NCI-H774 (cell line): ENCODE measurements at regions not wholly inside any gene's neighbourhood (a gene's known extent, or its start where the extent isn't known, plus 50 kb on each side); places are given as distances from the start of the nearest gene placed in this dataset.
A peak's percentile ranks its signal among the peaks of the same experiment; 100 is the strongest.
"Not testable (repeated sequence)": the region's sequence is repeated elsewhere in the genome, so short reads cannot be mapped to it uniquely, and the experiment has no call there.

ENCODE experiments used
- DNase-seq: peaks from one replicate; lab custom pipeline; 2025; lab: John Stamatoyannopoulos, UW

DNA sequence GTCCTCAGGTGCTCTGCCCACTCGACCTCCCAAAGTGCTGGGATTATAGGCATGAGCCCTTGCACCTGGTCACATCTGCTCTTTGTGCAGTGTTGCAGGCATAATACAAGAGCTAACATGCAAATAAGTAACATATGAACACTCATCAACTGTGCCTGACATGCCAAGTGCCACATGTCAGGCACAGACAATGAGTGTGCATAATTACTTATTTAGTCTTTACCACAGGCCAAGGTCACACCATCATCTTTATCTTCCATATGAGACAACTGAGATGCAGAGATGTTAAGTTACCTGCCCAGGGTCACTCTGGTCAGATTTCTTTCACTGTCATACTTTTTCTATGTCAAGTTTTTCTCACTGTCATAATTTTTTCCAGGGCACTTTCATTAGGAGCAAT lies 126.1 kb downstream of the PPIAL4G start:
- DNase-seq: no peak

DNA sequence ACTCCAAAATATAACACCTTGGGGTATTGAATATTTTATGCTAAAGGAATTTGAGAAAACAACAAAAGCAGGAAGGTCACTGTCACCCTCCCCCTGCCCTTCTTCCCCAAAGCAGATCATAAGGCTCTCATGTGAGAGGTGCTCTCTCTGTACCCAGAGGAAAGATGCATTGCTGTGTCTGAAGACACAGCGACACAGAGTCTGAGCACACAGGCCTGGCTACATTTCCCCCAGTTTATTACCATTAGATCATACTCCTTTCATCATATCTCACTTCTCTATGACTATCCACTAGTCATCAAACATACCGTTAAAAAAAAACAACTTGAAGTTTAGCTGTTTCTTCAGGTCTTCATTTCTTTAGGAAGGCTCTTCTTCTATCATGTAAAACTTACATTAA lies 127.1 kb downstream of the PPIAL4G start:
- DNase-seq: no peak

DNA sequence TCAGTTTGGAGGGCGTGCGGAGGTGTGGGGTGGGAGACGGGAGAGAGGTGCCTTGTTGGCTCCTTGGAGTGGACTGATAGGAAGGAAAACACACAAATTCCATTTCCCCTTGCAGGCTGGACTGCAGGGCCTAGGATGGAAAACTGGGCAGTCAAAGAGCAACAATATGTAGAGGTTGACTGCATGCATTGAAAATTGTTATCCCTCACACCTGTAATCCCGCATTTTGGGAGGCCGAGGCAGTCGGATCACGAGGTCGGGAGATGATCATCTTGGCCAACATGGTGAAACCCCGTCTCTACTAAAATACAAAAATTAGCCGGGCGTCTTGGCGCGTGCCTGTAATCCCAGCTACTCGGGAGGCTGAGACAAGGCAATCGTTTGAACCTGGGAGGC lies 128.2 kb downstream of the PPIAL4G start:
- DNase-seq: no peak

DNA sequence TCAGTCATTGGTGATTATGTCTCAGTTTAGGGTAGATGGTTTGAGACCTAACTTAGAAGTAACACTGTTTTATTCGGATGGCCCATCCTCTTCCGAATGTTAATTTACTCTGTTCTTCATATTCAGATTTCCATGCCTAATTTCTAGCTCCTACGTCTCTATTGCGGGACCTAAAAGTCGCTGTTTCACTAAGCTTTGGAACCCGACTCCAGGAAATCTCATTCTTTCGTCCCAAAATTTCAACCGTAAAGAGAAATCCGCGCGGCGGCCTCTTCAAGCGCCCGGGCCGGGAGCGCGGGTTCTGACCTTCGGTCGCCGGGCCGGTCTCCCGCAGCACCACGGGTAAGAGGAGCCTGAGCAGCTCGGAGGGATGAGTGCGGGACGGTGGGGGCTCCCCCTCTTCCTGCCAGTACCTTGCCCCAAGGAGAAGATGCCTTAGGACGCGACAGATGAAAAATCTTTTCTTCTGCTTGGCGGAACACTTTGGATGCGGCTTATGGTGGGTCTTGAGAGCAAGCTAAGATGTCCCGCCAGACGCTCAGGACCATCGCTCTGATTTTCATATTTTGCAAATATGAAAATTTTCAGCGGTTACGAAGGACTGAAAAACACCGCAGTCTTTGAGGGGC lies 128.7 kb downstream of the PPIAL4G start:
- DNase-seq: no peak

DNA sequence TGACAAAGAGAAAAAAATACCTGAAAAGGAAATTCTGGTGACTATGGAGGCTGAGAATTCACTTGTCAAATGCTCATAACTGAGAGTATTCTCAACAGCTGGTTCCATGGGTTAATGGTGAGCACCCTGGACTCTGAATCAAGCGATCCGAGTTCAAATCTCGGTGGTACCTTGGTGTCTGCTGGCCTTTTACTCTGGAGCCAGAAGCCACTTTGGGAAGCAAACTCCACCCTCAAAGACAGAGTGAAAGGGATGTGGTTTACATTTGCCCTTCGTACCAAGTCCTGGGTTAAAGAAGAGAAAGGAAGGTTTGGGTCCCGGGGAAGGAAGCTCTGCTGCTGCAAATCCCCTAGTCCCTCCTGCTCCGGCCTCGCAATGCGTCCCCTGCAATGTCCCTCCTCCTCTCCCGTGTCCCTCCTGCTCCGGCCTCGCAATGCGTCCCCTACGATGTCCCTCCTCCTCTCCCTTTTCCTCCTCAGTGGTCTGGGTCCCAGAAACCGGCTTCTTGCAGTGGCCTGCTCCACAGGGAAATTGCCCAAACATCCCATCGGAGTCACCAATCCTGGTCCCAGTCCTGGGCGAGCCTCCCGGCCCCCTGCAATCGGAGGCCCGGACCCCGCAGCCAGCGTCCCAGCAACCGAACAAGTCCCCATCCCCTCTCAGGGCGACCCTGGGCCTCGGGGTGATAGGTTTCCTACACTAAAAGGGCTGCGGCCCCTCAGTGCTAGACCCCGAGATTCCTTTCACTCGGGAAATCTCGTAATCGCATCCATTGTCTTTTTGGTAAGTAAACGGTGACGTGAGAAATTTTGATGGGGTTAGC lies 129.4 kb downstream of the PPIAL4G start:
- DNase-seq: peak; percentile 48

DNA sequence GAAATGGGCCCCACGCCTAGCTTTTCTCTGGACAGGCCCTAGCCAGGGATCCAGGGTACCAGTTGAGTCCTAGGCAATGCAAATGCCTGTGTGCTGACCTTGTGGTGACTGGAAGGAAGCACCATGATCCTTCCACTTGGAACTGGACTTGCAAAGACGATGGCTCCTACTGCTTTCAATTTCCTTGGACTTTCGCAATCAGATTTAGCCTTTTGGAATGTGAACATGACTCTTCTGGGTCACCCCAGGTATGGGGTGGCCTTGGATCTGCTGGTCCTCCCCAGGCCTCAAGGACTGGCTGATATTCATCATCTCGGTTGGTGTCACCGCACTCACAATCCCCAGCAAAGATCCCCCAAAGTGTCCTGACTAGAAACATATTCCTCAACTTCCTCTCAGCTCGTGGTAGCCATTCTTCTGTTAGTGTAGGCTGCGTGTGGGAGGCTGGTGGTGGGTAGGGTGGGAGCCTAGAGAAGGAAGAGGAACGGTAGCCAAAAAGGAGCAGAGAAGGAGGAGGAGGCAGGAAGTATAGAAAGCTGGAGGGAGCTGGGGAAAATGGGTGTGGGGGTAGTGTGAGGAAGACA lies 130.5 kb downstream of the PPIAL4G start:
- DNase-seq: no peak

DNA sequence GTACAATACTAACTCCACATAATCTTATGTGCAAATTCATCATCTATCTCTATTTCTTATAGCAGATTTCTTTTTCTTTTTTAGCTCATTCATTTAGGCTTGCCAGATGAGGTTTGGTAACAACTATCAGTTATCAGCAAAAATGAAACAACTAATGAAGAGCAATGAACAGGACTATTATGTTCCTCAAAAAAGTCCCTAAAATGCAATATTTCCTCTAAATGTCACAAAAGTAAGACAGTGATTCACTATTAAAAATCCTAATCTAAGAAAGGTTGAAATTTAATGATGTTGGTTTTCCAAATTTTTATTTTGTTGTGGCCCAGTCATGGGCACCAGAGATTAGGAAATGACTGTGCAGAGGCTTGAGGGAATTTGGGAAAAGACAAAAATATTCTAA lies 135.3 kb downstream of the PPIAL4G start:
- no peak for DNase-seq

DNA sequence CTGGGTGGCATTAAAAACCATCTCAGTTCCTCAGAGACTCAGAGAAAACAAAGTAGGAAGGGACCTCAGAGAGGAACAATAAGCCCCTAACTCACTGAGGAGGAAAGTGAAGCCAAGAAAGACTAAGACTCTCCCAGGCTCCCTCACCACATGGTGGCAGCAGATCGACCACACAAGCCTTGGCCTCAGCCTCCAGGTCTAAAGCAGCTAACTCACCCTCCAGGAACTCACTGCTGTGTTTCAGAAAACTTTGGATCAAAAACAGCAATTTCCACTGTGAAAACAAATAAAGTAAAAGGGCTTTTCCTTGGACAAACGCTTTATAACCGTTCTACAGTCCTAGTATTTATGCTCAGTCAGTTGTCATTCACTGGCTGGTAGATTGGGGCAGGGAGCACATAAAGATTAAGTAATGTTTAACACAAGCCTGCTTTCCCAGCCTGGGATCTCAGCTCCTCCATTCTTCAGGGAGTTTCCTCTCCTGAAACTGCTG lies 137.4 kb downstream of the PPIAL4G start:
- not testable (repeated sequence) for DNase-seq

DNA sequence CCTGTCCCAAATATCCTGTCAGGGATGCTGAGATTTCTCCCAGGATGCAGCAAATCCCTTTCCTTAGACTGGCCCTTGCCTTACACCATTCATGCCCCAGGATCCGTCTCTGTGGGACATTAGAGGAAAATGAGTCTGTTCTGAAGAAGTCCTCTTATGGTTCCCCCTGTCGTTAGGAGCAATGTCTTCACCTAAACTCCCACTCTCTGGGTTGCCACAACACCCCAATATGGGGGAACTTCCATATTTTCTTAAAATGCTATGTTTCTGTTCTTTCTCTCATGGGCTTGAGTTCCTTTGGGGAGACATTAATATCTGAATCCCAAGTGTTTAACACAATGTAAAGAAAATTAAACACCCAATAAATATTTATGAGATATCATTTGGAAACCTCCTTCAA lies 138.5 kb downstream of the PPIAL4G start:
- not testable (repeated sequence) for DNase-seq

DNA sequence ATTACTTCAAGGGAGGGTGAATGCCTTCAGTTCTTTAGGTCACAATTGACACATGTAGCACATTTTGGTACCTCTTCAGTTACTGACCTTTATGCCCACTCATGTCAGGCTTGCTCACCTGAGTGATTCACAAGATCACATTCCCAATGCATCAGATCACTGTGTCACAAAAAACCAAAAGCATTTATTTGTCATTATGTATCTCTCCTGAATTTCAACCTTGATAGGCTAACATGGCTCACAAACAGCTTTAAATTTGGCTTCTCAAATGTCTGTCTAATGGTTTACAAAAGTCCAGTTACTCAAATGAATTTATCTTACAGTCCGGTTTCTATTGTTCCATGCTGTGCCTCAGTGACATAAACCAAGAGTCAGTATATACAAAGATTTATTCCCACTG lies 141.4 kb downstream of the PPIAL4G start:
- DNase-seq: not testable (repeated sequence)

DNA sequence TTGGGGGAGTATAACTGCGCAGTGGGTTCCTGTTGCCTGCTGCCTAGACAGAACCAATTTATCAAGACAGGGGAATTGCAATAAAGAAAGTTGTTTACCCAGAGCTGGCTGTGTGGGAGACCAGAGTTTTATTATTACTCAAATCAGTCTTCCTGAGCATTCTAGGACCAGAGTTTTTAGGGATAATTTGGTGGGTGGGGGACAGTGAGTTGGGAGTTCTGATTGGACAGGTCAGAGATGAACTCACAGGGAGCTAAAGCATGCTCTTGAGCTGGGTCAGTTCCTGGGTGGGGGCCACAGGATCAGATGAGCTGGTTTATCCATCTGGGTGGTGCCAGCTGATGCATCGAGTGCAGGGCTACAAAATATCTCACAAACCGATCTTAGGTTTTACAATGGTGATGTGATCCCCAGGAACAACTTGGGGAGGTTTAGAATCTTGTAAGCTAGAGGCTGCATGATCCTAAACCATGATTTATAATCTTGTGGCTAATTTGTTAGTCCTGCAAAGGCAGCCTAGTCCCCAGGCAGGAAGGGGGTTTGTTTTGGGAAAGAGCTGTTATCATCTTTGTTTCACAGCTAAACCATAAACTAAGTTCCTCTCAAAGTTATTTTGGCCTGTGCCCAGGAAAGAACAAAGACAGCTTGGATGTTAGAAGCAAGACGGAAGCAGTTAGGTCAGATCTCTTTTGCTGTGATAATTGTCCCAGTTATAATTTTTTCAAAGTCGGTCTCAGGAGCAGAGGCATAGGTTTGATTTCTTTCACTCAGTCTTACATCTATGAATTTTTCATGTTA lies 146.8 kb downstream of the PPIAL4G start:
- DNase-seq: not testable (repeated sequence)

DNA sequence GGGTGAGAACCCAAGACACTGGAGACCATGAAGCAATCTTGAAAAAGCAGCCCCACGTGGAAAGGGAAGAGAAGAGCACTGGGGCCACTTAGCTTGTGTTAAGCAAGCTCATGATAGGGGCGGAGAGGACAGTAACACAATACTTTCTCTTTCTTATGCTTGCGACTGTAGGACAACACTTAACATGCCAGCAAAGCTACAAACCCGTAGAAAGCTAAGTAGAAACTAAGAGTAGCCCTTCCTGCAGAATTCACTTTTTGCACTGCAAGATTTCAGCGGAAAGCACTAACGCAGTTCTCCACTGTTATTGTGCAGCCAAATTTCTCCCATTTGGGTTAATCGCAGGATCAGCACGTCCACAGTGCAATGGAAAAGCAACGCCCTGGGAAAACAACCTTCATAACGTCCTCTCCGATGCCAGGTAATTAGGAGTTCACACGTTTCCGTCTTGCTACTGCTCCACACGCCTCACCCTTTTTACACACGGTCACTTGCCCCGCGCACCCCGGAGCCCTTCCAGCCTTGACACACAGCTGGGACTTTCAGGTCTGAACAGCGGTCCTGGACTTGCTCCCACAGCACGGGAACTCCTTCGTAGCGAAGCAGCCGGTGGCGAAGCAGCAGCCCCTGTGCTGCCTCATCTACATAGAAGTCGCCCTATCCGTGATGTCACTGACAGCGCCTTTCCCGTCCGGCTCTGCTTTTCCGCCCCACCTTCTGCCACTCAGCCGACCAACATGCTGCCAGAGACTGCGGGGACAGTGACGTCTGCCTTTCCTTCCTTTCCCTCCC lies 148.6 kb downstream of the PPIAL4G start:
- DNase-seq: peak; percentile 92

DNA sequence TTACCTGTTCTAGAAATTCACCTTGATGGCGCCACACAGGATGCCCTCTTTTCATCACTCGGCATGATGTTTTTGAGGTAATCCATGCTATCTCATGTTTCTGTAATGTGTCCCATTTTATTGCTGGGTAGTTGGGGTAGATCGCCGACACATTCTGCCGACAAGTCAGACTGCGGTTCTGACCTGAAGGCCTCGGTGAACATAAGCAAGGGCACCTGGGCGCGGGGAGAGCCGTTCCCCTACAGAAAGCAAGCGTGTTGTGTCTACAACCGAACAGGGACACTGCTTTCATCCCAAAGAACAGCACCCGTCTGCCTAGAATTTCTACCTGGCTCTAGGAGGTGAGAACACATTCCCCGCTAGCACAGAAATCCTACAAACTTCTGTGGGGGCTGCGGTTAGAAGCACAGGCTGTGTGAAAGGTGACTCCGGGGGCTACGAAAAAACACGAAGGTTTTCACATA lies 149.2 kb downstream of the PPIAL4G start:
- peak; percentile 32 for DNase-seq

DNA sequence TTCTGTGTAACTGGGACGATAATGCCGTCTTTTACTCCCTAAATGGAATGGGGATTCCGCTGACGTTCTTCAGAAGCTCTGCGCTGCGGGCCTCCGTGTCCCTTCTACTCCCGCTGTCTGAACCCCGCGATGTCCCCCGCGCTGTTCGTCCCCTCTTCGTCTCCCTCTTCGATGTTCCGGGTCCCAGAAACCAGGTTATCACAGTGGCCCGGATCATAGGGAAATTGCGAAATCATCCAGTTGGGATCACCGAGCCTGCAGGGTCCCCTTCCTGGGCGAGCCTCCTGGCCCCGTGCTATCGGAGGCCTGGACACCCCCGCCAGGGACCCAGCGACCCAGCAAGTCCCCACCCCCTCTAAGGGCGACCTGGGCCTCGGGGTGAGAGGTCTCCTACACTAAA lies 154.2 kb downstream of the PPIAL4G start:
- DNase-seq: no peak

DNA sequence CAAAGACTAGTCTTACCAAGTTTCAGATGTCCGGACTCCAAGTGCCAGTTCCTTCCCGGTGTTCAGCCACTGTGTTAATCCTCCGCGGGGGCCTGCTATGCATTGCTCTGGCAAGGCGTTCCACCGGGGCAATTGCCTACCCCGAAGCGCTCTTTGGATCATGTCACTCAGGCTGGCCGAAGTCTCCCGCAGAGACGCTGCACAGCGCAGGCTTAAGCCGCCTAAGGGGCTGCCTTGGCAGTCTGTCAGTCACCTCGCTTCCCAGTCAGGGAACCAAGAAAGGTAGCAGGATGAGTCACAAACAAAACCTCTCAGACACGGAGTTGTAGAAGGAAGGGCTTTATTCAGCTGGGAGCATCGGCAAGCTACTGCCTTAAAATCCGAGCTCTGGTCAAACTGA lies 158.1 kb downstream of the PPIAL4G start:
- DNase-seq: not testable (repeated sequence)

DNA sequence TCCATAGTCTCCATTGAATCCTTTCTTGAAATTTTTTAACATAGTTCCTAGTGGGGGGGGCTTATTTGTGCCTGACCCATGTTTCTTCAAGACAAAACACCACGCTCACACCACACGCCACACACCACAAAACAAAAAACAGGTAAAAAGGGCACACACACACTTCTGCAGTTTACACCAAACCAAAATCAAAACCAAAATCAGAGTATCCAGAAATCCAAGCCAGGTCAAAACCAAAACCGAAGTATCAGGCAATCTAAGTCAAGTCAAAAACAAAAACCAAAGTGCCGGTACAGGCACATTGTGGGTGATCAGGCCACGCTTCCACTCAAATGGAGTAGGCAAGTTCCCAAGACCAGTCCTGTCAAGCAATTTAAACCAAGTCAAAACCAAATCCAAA lies 158.6 kb downstream of the PPIAL4G start:
- DNase-seq: not testable (repeated sequence)

DNA sequence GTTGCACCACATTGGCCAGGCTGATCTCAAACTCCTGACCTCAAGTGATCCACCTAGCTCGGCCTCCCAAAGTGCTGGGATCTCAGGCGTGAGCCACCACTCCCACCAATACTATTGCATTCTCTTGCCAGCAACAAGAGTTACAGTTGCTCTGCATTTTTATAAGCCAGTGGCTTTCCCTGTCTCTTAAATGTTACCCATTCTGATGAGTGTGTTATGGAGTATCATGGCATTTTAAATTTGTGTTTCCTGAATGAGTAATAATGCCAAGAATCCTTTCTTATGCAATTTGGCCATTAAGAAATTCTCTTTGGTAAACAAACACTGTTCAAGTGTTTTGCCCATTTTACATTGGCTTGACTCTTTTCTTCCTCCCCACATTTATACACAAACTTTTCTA lies 163.0 kb downstream of the PPIAL4G start:
- DNase-seq: not testable (repeated sequence)

DNA sequence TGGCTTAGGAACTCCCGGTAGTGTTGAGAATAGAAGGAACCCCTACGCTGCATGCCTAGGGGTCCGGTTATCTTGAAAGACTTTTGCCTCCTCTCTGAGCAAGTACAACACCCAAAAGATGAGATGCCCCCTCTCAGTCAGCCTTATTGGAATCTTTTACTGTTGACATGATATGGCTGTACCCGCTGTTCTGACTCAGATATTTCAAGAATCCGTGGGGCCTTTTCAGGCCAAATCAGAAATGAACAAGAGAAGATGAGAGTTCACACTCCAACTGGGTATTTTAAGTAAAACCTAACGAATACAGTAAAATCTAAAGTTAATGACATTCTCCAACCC lies 164.2 kb downstream of the PPIAL4G start:
- DNase-seq: no peak

DNA sequence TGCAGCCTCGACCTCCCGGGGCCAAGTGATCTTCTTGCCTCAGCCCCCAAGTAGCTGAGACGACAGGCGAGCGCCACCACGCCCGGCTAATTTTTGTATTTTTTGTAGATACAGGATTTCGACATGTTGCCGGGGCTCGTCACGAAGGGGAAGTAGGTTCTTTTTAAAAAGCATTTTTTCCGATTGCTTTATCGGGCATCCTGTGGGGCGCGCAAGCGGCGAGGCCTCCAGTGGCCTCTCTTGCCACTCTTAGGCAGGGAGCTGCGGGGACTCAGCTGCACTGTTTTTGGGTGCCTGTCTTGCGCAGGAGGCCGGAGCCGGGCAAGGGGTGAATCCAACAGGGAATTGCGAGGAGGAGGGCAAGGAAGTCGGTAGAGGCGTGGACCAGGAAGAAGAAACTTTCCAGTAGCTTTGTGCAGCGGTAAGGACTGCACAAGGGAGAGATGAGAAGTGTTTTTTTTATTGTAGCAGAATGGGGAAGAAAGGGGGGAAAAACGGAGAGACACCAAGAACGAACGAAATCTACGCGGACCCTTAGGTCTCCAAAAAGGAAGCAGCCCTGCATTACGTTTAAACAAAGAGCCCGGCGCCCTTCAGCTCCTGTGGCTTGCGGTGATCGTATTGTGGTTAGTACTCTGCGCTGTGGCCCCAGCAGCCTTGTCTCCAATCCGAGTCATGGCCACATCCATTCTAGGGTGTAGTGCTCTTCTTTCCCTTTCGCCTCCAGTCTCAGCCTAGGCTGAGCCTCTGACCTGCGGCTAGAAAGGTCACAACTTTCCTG lies 164.8 kb downstream of the PPIAL4G start:
- no peak for DNase-seq

DNA sequence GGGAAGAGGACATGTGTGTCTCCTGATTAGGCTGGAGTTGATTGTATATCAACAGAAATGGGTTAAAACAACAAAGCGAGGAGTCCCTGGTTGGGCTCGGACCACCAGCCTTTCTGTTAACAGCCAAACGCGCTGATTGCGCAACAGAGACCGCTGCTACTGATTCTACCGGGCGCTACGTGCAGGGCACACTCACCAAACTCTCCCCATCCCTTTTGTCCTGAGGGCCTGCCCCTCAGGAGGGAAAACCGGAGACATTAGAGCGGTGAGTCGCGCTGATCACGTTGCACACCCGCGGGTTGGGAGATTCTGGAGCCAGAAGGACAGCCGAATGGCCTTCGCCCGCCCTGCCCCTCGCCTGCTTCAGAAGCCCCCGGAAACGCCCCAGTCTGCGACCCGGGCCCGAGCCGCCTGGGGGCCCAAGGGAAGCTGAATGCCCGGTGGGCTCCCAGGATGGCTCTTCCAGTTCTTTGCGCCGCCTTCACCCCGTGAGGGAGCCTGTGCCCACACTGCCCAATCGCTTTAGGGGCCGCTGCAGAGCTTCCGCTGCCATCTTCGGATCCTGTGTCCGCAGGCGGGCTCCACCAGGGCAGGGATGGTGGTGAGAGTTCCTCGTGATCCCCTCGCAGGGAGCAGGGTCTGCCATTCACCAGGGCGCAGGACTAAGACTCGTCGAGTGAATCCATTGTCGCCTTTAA lies 165.4 kb upstream of the NBPF11 start:
- DNase-seq: no peak
